ENCODE measurements at regions not wholly inside any gene's neighbourhood (a gene's known extent, or its start where the extent isn't known, plus 50 kb on each side); places are given as distances from the start of the nearest gene placed in this dataset.

DNA sequence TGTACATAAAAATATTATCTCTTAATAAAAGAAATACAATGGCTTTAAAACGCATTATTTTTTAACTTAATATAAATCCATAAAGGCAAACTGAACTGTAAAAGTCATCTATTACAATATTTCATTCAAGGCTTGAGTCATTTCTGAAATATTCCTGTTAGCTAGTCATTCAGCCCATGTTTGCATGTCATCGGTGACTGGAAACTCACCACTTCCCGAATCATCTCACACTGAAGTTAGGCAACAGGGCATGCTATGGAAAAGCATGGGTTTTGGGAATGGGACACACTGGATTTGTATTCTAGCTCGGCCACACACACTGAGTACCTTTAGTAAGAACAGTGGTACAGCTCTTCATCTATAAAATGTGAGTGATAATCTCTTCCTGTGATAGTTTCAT is 691.1 kb upstream of the C9orf72 start:
- CTCF ChIA-PET, result no interaction called here
- Histone ChIP-seq H3K4me3 (no peak overlapping the region), H3K27me3 (ENCODE audit: insufficient read depth, low read depth) (no peaks in the 10 kb centered on the region), H2AFZ (no peak overlapping the region), H3K36me3 (ENCODE audit: low read depth) (no peaks in the 10 kb centered on the region), H3K9me3 (ENCODE audit: insufficient read depth, low read depth) (no peaks in the 10 kb centered on the region), H3K9me2 (ENCODE audit: insufficient read depth) (no peaks in the 10 kb centered on the region), H3K79me2 (ENCODE audit: low read depth) (no peaks in the 10 kb centered on the region), H3K4me2 (no peak overlapping the region), H4K20me1 (ENCODE audit: insufficient read depth) (no peaks in the 10 kb centered on the region), H3K4me1 (replicated peaks; ENCODE audit: insufficient read depth) (no peaks in the 10 kb centered on the region), H3F3A (ENCODE audit: insufficient read depth, low read depth) (no peaks in the 10 kb centered on the region), H3K27ac (no peak overlapping the region)
- no peak for DNase-seq
- intact Hi-C loops (cut with micrococcal nuclease; ENCODE audit: unreplicated experiment), result no loop called here
- POLR2A ChIA-PET (ENCODE audit: unreplicated experiment), result no interaction called here
- no TSS peak for BruUV-seq (replicated peaks)
- TF ChIP-seq EZH2 (IDR thresholded peaks at IDR 0.05; ENCODE audit: low read depth), result no peak
- TF ChIP-seq, protein P1, sequence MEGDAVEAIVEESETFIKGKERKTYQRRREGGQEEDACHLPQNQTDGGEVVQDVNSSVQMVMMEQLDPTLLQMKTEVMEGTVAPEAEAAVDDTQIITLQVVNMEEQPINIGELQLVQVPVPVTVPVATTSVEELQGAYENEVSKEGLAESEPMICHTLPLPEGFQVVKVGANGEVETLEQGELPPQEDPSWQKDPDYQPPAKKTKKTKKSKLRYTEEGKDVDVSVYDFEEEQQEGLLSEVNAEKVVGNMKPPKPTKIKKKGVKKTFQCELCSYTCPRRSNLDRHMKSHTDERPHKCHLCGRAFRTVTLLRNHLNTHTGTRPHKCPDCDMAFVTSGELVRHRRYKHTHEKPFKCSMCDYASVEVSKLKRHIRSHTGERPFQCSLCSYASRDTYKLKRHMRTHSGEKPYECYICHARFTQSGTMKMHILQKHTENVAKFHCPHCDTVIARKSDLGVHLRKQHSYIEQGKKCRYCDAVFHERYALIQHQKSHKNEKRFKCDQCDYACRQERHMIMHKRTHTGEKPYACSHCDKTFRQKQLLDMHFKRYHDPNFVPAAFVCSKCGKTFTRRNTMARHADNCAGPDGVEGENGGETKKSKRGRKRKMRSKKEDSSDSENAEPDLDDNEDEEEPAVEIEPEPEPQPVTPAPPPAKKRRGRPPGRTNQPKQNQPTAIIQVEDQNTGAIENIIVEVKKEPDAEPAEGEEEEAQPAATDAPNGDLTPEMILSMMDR (conservative IDR thresholded peaks at IDR 0.05), result no peak

GRCh38 chr9:28267351-28267750 is 694.1 kb upstream of the C9orf72 start:
- H3K27ac ChIP-seq, result no peak overlapping the region
- H3K4me1 ChIP-seq (replicated peaks; ENCODE audit: insufficient read depth), result no peaks in the 10 kb centered on the region
- no peak overlapping the region for H2AFZ ChIP-seq
- no peaks in the 10 kb centered on the region for H3K79me2 ChIP-seq (ENCODE audit: low read depth)
- no peak for DNase-seq
- POLR2A ChIA-PET (ENCODE audit: unreplicated experiment), result no interaction called here
- no peak overlapping the region for H3K4me2 ChIP-seq
- no peaks in the 10 kb centered on the region for H3K9me3 ChIP-seq (ENCODE audit: insufficient read depth, low read depth)
- H3K36me3 ChIP-seq (ENCODE audit: low read depth), result no peaks in the 10 kb centered on the region
- intact Hi-C loops (cut with micrococcal nuclease; ENCODE audit: unreplicated experiment), result no loop called here
- no TSS peak for BruUV-seq (replicated peaks)
- TF ChIP-seq EZH2 (IDR thresholded peaks at IDR 0.05; ENCODE audit: low read depth), result no peak
- TF ChIP-seq, protein P1 (conservative IDR thresholded peaks at IDR 0.05), result no peak
- H3K27me3 ChIP-seq (ENCODE audit: insufficient read depth, low read depth), result no peaks in the 10 kb centered on the region
- H3K9me2 ChIP-seq (ENCODE audit: insufficient read depth), result no peaks in the 10 kb centered on the region
- H3F3A ChIP-seq (ENCODE audit: insufficient read depth, low read depth), result no peaks in the 10 kb centered on the region
- CTCF ChIA-PET, result no interaction called here
- no peak overlapping the region for H3K4me3 ChIP-seq
- H4K20me1 ChIP-seq (ENCODE audit: insufficient read depth), result no peaks in the 10 kb centered on the region

DNA sequence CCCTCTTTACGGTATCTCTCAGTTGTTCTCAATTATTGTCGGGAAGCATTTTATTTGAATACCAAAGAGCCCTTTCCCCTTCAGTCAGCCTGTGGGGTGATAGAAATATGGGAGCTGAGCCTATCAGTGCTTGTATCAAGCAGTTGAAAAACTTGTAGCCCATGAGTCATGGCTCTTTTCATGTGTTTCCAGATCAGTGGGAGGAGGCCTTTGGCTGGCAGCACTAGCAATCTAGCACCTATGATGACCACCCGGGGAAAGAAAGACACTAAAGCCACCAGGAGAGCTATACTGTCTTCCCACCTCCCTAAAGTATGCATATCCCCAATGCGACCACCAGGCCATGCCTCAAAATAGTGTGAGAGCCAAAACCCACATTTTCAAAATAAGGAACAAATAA is 696.9 kb upstream of the C9orf72 start:
- no peaks in the 10 kb centered on the region for H3F3A ChIP-seq (ENCODE audit: insufficient read depth, low read depth)
- ChIA-PET POLR2A (ENCODE audit: unreplicated experiment) (no interaction called here), CTCF (no interaction called here)
- no peaks in the 10 kb centered on the region for H3K9me3 ChIP-seq (ENCODE audit: insufficient read depth, low read depth)
- H3K4me1 ChIP-seq (replicated peaks; ENCODE audit: insufficient read depth), result no peaks in the 10 kb centered on the region
- no peaks in the 10 kb centered on the region for H3K9me2 ChIP-seq (ENCODE audit: insufficient read depth)
- DNase-seq, result no peak
- H3K4me3 ChIP-seq, result no peak overlapping the region
- H3K27ac ChIP-seq, result no peak overlapping the region
- H3K36me3 ChIP-seq (ENCODE audit: low read depth), result no peaks in the 10 kb centered on the region
- no peaks in the 10 kb centered on the region for H3K27me3 ChIP-seq (ENCODE audit: insufficient read depth, low read depth)
- no TSS peak for BruUV-seq (replicated peaks)
- H4K20me1 ChIP-seq (ENCODE audit: insufficient read depth), result no peaks in the 10 kb centered on the region
- H3K4me2 ChIP-seq, result no peak overlapping the region
- no peak overlapping the region for H2AFZ ChIP-seq
- no peaks in the 10 kb centered on the region for H3K79me2 ChIP-seq (ENCODE audit: low read depth)
- TF ChIP-seq EZH2 (IDR thresholded peaks at IDR 0.05; ENCODE audit: low read depth), result no peak
- TF ChIP-seq, protein P1 (conservative IDR thresholded peaks at IDR 0.05), result no peak
- intact Hi-C loops (cut with micrococcal nuclease; ENCODE audit: unreplicated experiment), result no loop called here

Data from PC-9 (cell line).